ENCODE measurements at regions not wholly inside any gene's neighbourhood (a gene's known extent, or its start where the extent isn't known, plus 50 kb on each side); places are given as distances from the start of the nearest gene placed in this dataset.
"Not testable (repeated sequence)": the region's sequence is repeated elsewhere in the genome, so short reads cannot be mapped to it uniquely, and the experiment has no call there.

- Mint-ChIP-seq H3K36me3 (no peaks in the 10 kb centered on the region), H3K4me3 (no peak overlapping the region), H3K27me3 (no peaks in the 10 kb centered on the region), H3K4me1 (no peaks in the 10 kb centered on the region), H3K9me3 (peaks cover 2 to 9% (median 3%) of the 10 kb centered on the region in 7 donors), H3K27ac (no peak overlapping the region)
- ATAC-seq (ENCODE audit: low read depth in 2 of 2), result no peak
- no peak for DNase-seq
These were observed 153.9 kb upstream of the LRRC4C start for GRCh38 chr11:41613326-41613725.

- H3K36me3 Mint-ChIP-seq, result no peaks in the 10 kb centered on the region
- no peak for ATAC-seq (ENCODE audit: low read depth in 2 of 2)
- no peak overlapping the region for H3K4me3 Mint-ChIP-seq
- H3K27me3 Mint-ChIP-seq, result no peaks in the 10 kb centered on the region
- H3K27ac Mint-ChIP-seq, result no peak overlapping the region
- H3K9me3 Mint-ChIP-seq, result peaks cover 4 to 27% (median 13%) of the 10 kb centered on the region in 7 donors
- DNase-seq, result no peak
- H3K4me1 Mint-ChIP-seq, result no peaks in the 10 kb centered on the region
These were observed 163.4 kb upstream of the LRRC4C start for GRCh38 chr11:41622707-41623359.

- no peaks in the 10 kb centered on the region for H3K4me1 Mint-ChIP-seq
- no peak for ATAC-seq (ENCODE audit: low read depth in 2 of 2)
- DNase-seq, result no peak
- H3K27me3 Mint-ChIP-seq, result no peaks in the 10 kb centered on the region
- no peaks in the 10 kb centered on the region for H3K36me3 Mint-ChIP-seq
- H3K4me3 Mint-ChIP-seq, result no peak overlapping the region
- H3K9me3 Mint-ChIP-seq, result peaks cover 6 to 23% (median 8%) of the 10 kb centered on the region in 7 donors
- no peak overlapping the region for H3K27ac Mint-ChIP-seq
These were observed 200.5 kb upstream of the LRRC4C start for GRCh38 chr11:41659985-41660384.

- H3K9me3 Mint-ChIP-seq, result peaks cover 5 to 22% (median 7%) of the 10 kb centered on the region in 7 donors
- ATAC-seq (ENCODE audit: low read depth in 2 of 2), result no peak
These were observed 201.1 kb upstream of the LRRC4C start for GRCh38 chr11:41660585-41660984.

GRCh38 chr11:41665441-41666360, 206.2 kb upstream of the LRRC4C start:
- Mint-ChIP-seq H3K27ac (no peak overlapping the region), H3K27me3 (no peaks in the 10 kb centered on the region), H3K4me3 (no peak overlapping the region), H3K9me3 (peaks cover 0 to 13% (median 4%) of the 10 kb centered on the region in 7 donors), H3K36me3 (no peaks in the 10 kb centered on the region), H3K4me1 (no peaks in the 10 kb centered on the region)
- ATAC-seq (ENCODE audit: low read depth in 2 of 2), result no peak
- no peak for DNase-seq

More at GRCh38 chr11:41660585-41660984, 201.1 kb upstream of the LRRC4C start:
- Mint-ChIP-seq H3K36me3 (no peaks in the 10 kb centered on the region), H3K27me3 (no peaks in the 10 kb centered on the region), H3K4me3 (no peak overlapping the region), H3K27ac (no peak overlapping the region), H3K4me1 (no peaks in the 10 kb centered on the region)
- no peak for DNase-seq

- Mint-ChIP-seq H3K9me3 (peaks cover 0 to 10% (median 4%) of the 10 kb centered on the region in 7 donors), H3K4me1 (no peaks in the 10 kb centered on the region), H3K4me3 (no peak overlapping the region), H3K36me3 (no peaks in the 10 kb centered on the region), H3K27me3 (no peaks in the 10 kb centered on the region), H3K27ac (no peak overlapping the region)
- DNase-seq (no peak), ATAC-seq (ENCODE audit: low read depth in 2 of 2) (no peak)
These were observed 207.7 kb upstream of the LRRC4C start for GRCh38 chr11:41666951-41667653.

- H3K27ac Mint-ChIP-seq, result no peak overlapping the region
- no peaks in the 10 kb centered on the region for H3K4me1 Mint-ChIP-seq
- no peaks in the 10 kb centered on the region for H3K36me3 Mint-ChIP-seq
- H3K4me3 Mint-ChIP-seq, result no peak overlapping the region
- H3K27me3 Mint-ChIP-seq, result no peaks in the 10 kb centered on the region
- no peak for DNase-seq
- peaks cover 0 to 9% (median 0%) of the 10 kb centered on the region in 7 donors for H3K9me3 Mint-ChIP-seq
- ATAC-seq (ENCODE audit: low read depth in 2 of 2), result no peak
These were observed 215.8 kb upstream of the LRRC4C start for GRCh38 chr11:41675205-41675604.

- Mint-ChIP-seq H3K9me3 (peaks cover 0 to 9% (median 7%) of the 10 kb centered on the region in 7 donors), H3K4me3 (no peak overlapping the region), H3K27ac (no peak overlapping the region), H3K36me3 (no peaks in the 10 kb centered on the region), H3K4me1 (no peaks in the 10 kb centered on the region), H3K27me3 (no peaks in the 10 kb centered on the region)
- ATAC-seq (ENCODE audit: low read depth in 2 of 2), result no peak
- DNase-seq, result no peak
These were observed 253.6 kb upstream of the LRRC4C start for GRCh38 chr11:41713030-41713429.

GRCh38 chr11:41714101-41714500, 254.6 kb upstream of the LRRC4C start:
- Mint-ChIP-seq H3K36me3 (no peaks in the 10 kb centered on the region), H3K4me1 (no peaks in the 10 kb centered on the region), H3K27ac (no peak overlapping the region), H3K4me3 (no peak overlapping the region), H3K9me3 (peaks cover 2 to 11% (median 7%) of the 10 kb centered on the region in 7 donors), H3K27me3 (no peaks in the 10 kb centered on the region)
- ATAC-seq (ENCODE audit: low read depth in 2 of 2), result no peak
- DNase-seq, result no peak

GRCh38 chr11:41716862-41717261, 257.4 kb upstream of the LRRC4C start:
- no peaks in the 10 kb centered on the region for H3K36me3 Mint-ChIP-seq
- ATAC-seq (ENCODE audit: low read depth in 2 of 2), result no peak

GRCh38 chr11:41720761-41721160, 261.3 kb upstream of the LRRC4C start:
- no peak for DNase-seq
- H3K36me3 Mint-ChIP-seq, result no peaks in the 10 kb centered on the region
- no peak for ATAC-seq (ENCODE audit: low read depth in 2 of 2)
- peaks cover 0 to 39% (median 12%) of the 10 kb centered on the region in 7 donors for H3K9me3 Mint-ChIP-seq
- no peaks in the 10 kb centered on the region for H3K27me3 Mint-ChIP-seq
- no peaks in the 10 kb centered on the region for H3K4me1 Mint-ChIP-seq
- H3K27ac Mint-ChIP-seq, result no peak overlapping the region
- no peak overlapping the region for H3K4me3 Mint-ChIP-seq

More at GRCh38 chr11:41716862-41717261, 257.4 kb upstream of the LRRC4C start:
- H3K4me3 Mint-ChIP-seq, result no peak overlapping the region
- no peaks in the 10 kb centered on the region for H3K27me3 Mint-ChIP-seq
- no peak overlapping the region for H3K27ac Mint-ChIP-seq
- H3K9me3 Mint-ChIP-seq, result peaks cover 2 to 19% (median 6%) of the 10 kb centered on the region in 7 donors
- H3K4me1 Mint-ChIP-seq, result no peaks in the 10 kb centered on the region
- no peak for DNase-seq

- H3K4me1 Mint-ChIP-seq; H3K27ac Mint-ChIP-seq; H3K4me3 Mint-ChIP-seq; H3K36me3 Mint-ChIP-seq; H3K27me3 Mint-ChIP-seq; ATAC-seq (ENCODE audit: low read depth in 2 of 2); DNase-seq: not testable (repeated sequence)
- peaks cover 9 to 29% (median 14%) of the 10 kb centered on the region in 7 donors for H3K9me3 Mint-ChIP-seq
These were observed 268.7 kb upstream of the LRRC4C start for GRCh38 chr11:41728161-41728560.

GRCh38 chr11:41775296-41775695, 315.8 kb upstream of the LRRC4C start:
- Mint-ChIP-seq H3K36me3 (no peaks in the 10 kb centered on the region), H3K27me3 (no peaks in the 10 kb centered on the region), H3K4me3 (no peak overlapping the region), H3K4me1 (no peaks in the 10 kb centered on the region), H3K27ac (no peak overlapping the region), H3K9me3 (peaks cover 8 to 38% (median 11%) of the 10 kb centered on the region in 7 donors)
- ATAC-seq (ENCODE audit: low read depth in 2 of 2) (no peak), DNase-seq (no peak)

Data from naive B cell (primary cell).